ENCODE measurements at regions not wholly inside any gene's neighbourhood (a gene's known extent, or its start where the extent isn't known, plus 50 kb on each side); places are given as distances from the start of the nearest gene placed in this dataset.

DNA sequence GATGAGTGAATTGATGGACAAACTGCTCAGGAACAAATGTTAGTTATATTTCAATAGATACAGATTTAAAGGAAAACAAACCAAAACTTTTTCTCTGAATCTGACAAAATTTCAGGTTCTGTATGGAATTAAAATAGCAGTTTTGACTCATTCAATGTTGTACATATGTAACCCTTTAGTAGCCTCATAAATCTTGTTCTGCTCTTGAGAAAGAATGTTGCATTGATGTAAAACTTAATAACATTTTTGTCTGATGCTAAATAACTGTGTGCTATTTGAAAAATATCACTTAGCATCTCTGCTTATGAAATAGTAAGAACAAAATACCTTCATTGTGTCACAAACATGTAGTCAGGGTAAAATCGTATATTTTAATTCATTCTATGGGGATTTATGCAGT lies 168.9 kb upstream of the NOVA1 start:
- DNase-seq (ENCODE audit: low read depth) = no peak

DNA sequence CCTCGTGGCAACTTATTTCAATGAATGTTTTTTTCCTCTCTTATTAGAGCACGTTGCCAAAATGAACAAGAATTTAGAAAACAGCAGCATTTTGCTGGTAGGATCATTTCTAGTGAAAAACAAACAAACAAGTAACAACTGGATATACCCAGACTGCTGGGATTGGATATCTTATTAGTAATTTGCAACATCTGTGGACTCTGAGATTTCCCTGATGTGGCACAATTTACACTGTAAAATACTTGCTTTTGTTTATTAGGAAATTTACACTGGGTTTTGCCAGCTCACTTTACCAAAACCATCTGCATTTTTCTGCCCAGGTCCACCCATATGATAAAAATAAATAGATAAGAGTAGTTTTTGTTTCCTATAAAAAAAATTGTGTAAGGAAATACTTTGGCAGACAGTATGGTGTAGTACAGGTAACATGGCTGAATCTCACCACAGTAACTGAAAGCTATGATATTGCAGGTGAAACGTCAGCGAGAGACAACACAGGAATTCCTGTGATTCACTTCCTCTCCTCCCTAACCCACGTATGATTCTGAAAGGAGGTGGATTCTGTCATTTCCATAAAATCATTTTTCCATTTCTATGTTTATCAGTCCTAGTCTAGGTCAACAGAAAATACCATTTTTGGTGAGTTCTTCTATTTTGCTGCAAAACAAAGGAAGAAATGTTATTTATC lies 176.2 kb upstream of the NOVA1 start:
- DNase-seq (ENCODE audit: low read depth) = no peak

GRCh38 chr14:26775765-26776563 lies 178.1 kb upstream of the NOVA1 start:
- DNase-seq (ENCODE audit: low read depth) = no peak

- no peak for DNase-seq (ENCODE audit: low read depth)
Measured at GRCh38 chr14:26791117-26791806, 193.4 kb upstream of the NOVA1 start.

DNA sequence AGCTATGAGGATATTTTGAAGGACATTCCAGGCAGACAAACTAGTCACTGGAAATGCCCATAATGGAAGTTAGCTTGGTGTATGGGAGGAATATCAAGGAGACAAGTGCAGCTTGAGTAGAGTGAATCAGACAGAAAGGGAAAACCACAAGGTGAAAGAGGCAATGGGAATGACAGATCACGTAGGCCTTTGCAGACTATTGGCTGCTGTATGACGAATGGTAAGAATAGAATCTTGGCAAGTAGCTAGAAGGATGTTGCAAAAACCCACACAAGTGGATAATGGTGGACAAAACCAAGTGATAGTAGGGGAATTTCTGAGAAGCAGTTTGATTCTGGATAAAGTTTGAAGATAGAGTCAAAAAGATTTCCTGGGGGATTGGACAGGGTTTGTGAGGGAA lies 196.9 kb upstream of the NOVA1 start:
- no peak for DNase-seq (ENCODE audit: low read depth)

- no peak for DNase-seq (ENCODE audit: low read depth)
Measured at GRCh38 chr14:26808407-26808806, 210.6 kb upstream of the NOVA1 start.

- no peak for DNase-seq (ENCODE audit: low read depth)
Measured at GRCh38 chr14:26810631-26811030, 212.8 kb upstream of the NOVA1 start.

DNA sequence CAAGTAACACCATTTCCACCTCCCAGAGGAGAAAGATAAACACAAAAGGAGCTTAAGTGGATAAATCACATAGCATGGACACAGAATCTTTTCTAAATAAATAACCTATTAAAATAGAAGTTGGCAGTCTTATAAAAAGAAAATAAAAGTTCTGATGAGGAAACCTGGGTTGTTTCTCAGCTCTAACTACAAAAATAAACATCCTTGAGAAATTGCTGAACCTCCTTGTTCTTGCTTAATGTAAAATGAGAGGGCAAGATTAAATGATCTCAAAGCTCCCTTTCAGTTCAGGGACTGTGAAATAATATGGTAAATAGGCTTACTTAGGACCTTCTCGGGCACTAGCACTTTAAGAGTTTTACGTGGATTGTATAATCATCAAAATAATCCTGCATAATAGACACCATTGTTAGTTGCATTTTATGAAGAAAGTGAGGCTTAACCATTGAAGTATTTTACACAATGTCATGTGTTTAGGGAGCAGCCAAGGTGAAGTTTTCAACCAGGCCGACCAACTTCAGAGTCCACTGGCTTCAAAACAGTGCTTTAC lies 214.0 kb upstream of the NOVA1 start:
- no peak for DNase-seq (ENCODE audit: low read depth)

DNA sequence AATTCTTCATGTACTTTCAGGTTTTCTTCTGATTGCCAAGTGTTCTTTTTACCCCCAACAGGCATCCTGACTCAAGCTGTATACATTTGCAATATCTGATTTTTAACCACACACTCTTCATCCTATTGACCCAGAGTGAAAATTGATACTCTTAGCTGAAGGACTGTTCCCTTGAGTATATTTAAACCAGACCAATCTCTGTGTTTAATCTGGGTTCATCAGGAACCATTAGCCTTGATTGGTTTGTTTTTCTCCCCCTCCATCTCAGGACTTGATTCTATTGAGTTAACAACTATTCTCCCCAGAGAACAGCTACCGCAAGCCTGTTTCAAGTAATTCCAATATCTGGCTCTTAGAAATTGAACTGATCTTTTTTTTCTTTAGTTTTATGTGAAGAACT lies 222.3 kb upstream of the NOVA1 start:
- no peak for DNase-seq (ENCODE audit: low read depth)

DNA sequence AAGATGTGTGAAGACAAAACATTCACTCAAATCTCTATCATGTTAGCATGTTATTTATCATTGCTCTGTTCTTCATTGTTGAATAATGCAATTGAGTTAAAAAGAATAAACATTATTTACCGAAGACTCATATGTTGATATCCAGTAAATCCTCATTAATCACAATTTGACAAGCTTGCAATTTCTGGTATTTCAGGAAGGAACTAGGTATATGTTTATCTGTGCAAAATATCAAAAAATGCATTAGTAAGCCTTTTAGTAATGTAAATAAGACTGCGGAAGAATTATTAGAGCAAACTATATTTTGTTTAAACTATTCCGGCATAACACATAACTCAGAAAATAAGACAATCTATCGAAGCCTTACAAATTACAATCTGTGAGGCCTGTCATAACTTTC lies 222.7 kb upstream of the NOVA1 start:
- DNase-seq (ENCODE audit: low read depth) = no peak

GRCh38 chr14:26828741-26829140 lies 230.9 kb upstream of the NOVA1 start:
- no peak for DNase-seq (ENCODE audit: low read depth)

GRCh38 chr14:26833621-26834176 lies 235.9 kb upstream of the NOVA1 start:
- DNase-seq (ENCODE audit: low read depth) = no peak

GRCh38 chr14:26835979-26836570 lies 238.2 kb upstream of the NOVA1 start:
- DNase-seq (ENCODE audit: low read depth) = no peak

GRCh38 chr14:26839481-26839880 lies 241.6 kb upstream of the NOVA1 start:
- DNase-seq (ENCODE audit: low read depth) = no peak

DNA sequence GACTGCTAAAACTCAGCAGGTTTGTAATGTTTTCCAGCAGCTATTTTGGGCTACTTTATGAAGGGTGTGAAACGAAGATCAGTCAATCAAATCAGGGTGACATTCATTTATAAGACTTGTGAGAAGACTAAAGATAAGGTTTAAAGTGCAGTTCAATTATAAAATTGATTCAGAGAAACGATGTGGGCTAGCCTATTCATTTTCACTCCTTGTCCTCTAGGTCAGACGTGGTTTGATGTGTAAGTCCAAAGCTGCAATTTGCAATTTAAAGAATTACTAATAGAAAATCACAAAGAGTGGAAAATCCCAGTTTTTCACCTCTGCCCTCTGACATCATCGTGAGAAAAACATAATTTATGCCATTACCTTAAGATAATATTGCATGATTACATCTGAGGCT lies 243.5 kb upstream of the NOVA1 start:
- DNase-seq (ENCODE audit: low read depth) = no peak

DNA sequence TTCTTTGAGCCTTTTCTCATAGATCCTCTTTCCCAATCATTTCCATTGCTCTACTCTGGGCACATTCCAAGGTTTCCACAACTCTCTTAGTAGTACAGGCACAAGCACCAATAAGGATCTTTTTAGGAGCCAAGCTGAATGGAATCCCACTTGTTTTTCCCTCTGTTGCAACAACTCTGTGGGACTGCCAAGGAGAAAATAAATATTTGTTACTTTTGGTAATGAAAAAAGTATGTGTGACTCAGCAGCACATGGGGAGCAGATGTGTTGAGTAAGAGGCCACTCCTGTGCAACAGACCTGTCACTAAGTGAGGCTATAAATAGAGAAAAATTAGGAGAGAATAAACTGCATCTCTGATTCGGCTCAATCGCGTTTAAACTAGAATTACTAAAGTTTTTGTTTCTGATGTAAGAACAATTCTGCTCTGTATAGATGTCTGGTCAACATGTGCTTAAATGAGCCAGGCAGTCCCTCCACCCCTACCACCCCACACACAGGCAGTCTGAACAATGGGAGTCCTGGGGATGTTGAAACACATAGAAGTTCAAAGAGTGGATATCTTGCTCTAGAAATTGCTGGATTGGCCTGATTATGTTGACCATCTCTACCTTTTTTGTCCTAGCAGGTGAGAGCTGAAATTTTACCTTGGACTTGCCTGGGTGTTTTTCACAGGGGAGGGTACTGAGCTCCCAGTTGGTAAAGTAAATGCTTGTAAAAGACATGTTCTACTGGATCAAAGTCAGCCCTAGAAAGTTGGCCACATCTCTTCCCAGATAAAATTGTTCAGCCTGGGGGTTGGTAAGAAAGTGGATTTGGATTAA lies 244.3 kb upstream of the NOVA1 start:
- no peak for DNase-seq (ENCODE audit: low read depth)

GRCh38 chr14:26845151-26845818 lies 247.5 kb upstream of the NOVA1 start:
- DNase-seq (ENCODE audit: low read depth) = no peak

DNA sequence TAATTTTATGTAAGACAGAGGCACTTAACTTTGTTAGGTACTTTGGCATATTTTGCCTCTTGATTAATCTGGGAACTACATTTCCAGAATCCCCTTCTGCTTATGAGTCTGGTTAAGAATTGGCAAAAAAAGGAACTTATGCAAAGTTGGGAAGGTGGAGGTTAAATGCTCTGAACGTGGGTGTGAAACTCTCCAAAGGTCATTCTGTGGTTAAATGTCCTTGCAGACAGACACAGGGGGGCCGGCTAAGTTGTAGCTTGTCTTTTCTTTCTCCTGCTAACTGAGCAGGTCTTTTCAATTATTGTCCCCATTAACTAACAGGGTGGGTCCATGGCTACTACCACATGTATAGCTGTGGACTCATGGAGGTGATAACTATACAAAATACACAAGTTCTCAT lies 248.6 kb upstream of the NOVA1 start:
- no peak for DNase-seq (ENCODE audit: low read depth)

- DNase-seq (ENCODE audit: low read depth) = no peak
Measured at GRCh38 chr14:26849514-26849913, 251.7 kb upstream of the NOVA1 start.

GRCh38 chr14:26851793-26852192 lies 254.0 kb upstream of the NOVA1 start:
- no peak for DNase-seq (ENCODE audit: low read depth)
